Nephron (organoid): ENCODE measurements at regions not wholly inside any gene's neighbourhood (a gene's known extent, or its start where the extent isn't known, plus 50 kb on each side); places are given as distances from the start of the nearest gene placed in this dataset.

Experiments
- H3K27ac Mint-ChIP-seq, 3 experiments: 2 replicates each; pipeline ENCODE4 v1.8.0; 2020; ENCODE audit warnings: mixed read lengths in 3 of 3, mild to moderate bottlenecking in 2 of 3, moderate library complexity in 1 of 3
- H3K27me3 Mint-ChIP-seq: 2 replicates; pipeline ENCODE4 v1.8.0; 2021; ENCODE audit warnings: low read depth, mild to moderate bottlenecking, moderate library complexity, mixed read lengths
- H3K36me3 Mint-ChIP-seq: 2 replicates; pipeline ENCODE4 v1.8.0; 2020; ENCODE audit warnings: low read depth, mixed read lengths
- H3K4me1 Mint-ChIP-seq: 2 replicates; pipeline ENCODE4 v1.8.0; 2020; ENCODE audit warnings: mixed read lengths
- H3K4me3 Mint-ChIP-seq, 3 experiments: 2 replicates each; pipeline ENCODE4 v1.8.0; 2020; ENCODE audit warnings: mild to moderate bottlenecking in 3 of 3, mixed read lengths in 3 of 3, moderate library complexity in 2 of 3
- H3K9me3 Mint-ChIP-seq: 2 replicates; pipeline ENCODE4 v1.8.0; 2020; ENCODE audit warnings: mixed read lengths
- TF ChIP-seq, protein P1 (sequence below), 3 experiments: fragments of 200-600 bp; sonication (generic); IDR thresholded peaks; one replicate each; pipeline ENCODE4 v1.5.0; 2021; ENCODE audit warnings: antibody characterized with exemption in 3 of 3; ENCODE audit not compliant: unreplicated experiment in 3 of 3

DNA sequence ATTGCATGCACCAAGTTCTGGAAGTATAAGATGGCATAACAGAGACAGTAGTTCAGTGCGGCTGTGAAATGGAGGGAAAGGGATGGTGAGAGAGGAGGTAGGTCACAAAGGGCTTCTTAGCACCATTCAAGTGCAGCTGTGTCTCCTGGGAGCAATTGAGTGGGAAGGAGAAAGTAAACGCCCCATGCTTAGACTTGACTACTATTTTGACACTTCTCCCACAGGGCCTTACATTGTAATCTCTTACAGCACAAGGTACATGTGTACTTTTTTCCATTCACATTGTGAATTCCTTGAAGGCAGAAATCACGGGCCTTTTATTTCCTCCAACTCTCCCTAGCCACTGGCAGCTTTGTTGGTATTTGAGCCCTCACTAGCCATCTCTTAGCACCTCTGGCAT is 239.6 kb upstream of the FOXD3 start:
- H3K4me3 Mint-ChIP-seq = no peak overlapping the region
- TF ChIP-seq, protein P1, sequence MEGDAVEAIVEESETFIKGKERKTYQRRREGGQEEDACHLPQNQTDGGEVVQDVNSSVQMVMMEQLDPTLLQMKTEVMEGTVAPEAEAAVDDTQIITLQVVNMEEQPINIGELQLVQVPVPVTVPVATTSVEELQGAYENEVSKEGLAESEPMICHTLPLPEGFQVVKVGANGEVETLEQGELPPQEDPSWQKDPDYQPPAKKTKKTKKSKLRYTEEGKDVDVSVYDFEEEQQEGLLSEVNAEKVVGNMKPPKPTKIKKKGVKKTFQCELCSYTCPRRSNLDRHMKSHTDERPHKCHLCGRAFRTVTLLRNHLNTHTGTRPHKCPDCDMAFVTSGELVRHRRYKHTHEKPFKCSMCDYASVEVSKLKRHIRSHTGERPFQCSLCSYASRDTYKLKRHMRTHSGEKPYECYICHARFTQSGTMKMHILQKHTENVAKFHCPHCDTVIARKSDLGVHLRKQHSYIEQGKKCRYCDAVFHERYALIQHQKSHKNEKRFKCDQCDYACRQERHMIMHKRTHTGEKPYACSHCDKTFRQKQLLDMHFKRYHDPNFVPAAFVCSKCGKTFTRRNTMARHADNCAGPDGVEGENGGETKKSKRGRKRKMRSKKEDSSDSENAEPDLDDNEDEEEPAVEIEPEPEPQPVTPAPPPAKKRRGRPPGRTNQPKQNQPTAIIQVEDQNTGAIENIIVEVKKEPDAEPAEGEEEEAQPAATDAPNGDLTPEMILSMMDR (IDR thresholded peaks at IDR 0.05; ENCODE audit: unreplicated experiment in 3 of 3) = no peak
- H3K27me3 Mint-ChIP-seq = peaks cover 34% of the 10 kb centered on the region
- no peaks in the 10 kb centered on the region for H3K9me3 Mint-ChIP-seq
- H3K4me1 Mint-ChIP-seq = no peaks in the 10 kb centered on the region
- H3K27ac Mint-ChIP-seq = no peak overlapping the region
- no peaks in the 10 kb centered on the region for H3K36me3 Mint-ChIP-seq

- Mint-ChIP-seq H3K9me3 (peaks cover 5% of the 10 kb centered on the region), H3K4me3 (no peak overlapping the region), H3K4me1 (no peaks in the 10 kb centered on the region), H3K27ac (no peak overlapping the region), H3K27me3 (peaks cover 28% of the 10 kb centered on the region), H3K36me3 (no peaks in the 10 kb centered on the region)
- TF ChIP-seq, protein P1 (IDR thresholded peaks at IDR 0.05; ENCODE audit: unreplicated experiment in 3 of 3) = peak in 2 of 3 experiments; percentile 7 to 26
These were observed 234.4 kb upstream of the FOXD3 start for GRCh38 chr1:63087966-63088365.

- no peak overlapping the region for H3K4me3 Mint-ChIP-seq
- no peaks in the 10 kb centered on the region for H3K9me3 Mint-ChIP-seq
- TF ChIP-seq, protein P1 (IDR thresholded peaks at IDR 0.05; ENCODE audit: unreplicated experiment in 3 of 3) = no peak
- H3K27ac Mint-ChIP-seq = no peak overlapping the region
- H3K36me3 Mint-ChIP-seq = no peaks in the 10 kb centered on the region
- H3K27me3 Mint-ChIP-seq = no peaks in the 10 kb centered on the region
- H3K4me1 Mint-ChIP-seq = peaks cover 9% of the 10 kb centered on the region
These were observed 223.2 kb upstream of the FOXD3 start for GRCh38 chr1:63099188-63099587.

DNA sequence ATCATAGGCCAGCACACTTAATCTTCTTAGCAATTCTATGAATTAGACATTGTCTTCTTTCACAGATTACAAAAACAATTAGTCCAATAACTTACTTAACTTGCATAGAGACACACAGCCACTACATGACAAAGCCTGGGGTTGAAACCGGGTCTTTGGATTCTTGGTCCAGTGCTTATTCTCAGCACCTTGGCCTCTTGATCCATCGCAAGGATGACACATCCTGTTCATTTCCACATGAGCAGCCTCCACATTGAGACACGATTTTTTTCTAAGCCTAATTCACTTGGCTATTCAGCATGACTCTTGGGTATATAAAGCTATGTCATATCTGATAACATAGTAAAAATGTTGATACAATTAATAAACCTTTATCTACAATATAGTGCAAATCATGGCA is 221.0 kb upstream of the FOXD3 start:
- TF ChIP-seq, protein P1 (IDR thresholded peaks at IDR 0.05; ENCODE audit: unreplicated experiment in 3 of 3) = no peak
- no peak overlapping the region for H3K27ac Mint-ChIP-seq
- no peak overlapping the region for H3K4me3 Mint-ChIP-seq
- peaks cover 9% of the 10 kb centered on the region for H3K4me1 Mint-ChIP-seq
- H3K27me3 Mint-ChIP-seq = no peaks in the 10 kb centered on the region
- H3K36me3 Mint-ChIP-seq = no peaks in the 10 kb centered on the region
- no peaks in the 10 kb centered on the region for H3K9me3 Mint-ChIP-seq

GRCh38 chr1:63103682-63104081 is 218.7 kb upstream of the FOXD3 start:
- H3K27me3 Mint-ChIP-seq = no peaks in the 10 kb centered on the region
- no peaks in the 10 kb centered on the region for H3K36me3 Mint-ChIP-seq
- TF ChIP-seq, protein P1 (IDR thresholded peaks at IDR 0.05; ENCODE audit: unreplicated experiment in 3 of 3) = no peak
- H3K4me3 Mint-ChIP-seq = no peak overlapping the region
- peaks cover 9% of the 10 kb centered on the region for H3K4me1 Mint-ChIP-seq
- H3K9me3 Mint-ChIP-seq = no peaks in the 10 kb centered on the region
- H3K27ac Mint-ChIP-seq = no peak overlapping the region

DNA sequence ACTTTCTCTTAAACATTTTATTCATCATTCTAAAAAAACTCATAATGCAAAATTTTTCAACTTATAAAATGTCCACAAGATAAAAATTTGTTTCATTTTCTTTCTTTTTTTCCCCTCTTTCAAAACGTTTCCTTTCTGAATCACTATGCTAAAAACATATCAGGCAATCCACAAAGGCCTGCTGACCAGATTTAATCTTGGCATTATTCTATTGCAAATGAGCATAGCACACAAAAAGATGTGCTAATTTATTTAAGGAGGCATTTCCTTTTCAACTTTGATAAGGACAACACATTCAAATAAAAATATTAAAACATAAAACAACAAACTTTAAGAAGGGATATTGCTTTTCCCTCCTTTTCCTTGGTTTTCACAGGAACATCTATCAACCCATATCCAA is 215.3 kb upstream of the FOXD3 start:
- Mint-ChIP-seq H3K4me3 (no peak overlapping the region), H3K27me3 (peaks cover 6% of the 10 kb centered on the region), H3K36me3 (no peaks in the 10 kb centered on the region), H3K27ac (no peak overlapping the region), H3K4me1 (no peaks in the 10 kb centered on the region), H3K9me3 (no peaks in the 10 kb centered on the region)
- TF ChIP-seq, protein P1 (IDR thresholded peaks at IDR 0.05; ENCODE audit: unreplicated experiment in 3 of 3) = no peak
